Tibial artery (tissue), 4 donors: ENCODE measurements at regions not wholly inside any gene's neighbourhood (a gene's known extent, or its start where the extent isn't known, plus 50 kb on each side); places are given as distances from the start of the nearest gene placed in this dataset.

ENCODE experiments used
- DNase-seq, 2 donors: peaks; one replicate each; pipeline ENCODE4 v3.0.0-alpha.2; 2019
- H3K27ac ChIP-seq, 2 donors: fragments of 200-600 bp; sonication (generic) in 1 of 2; 1 replicate in 1 of 2; 2 replicates in 1 of 2; pipeline ENCODE4 v1.5.1; 2018 to 2019; ENCODE audit warnings: mild to moderate bottlenecking in 1 of 2
- H3K27me3 ChIP-seq, 2 donors: fragments of 200-600 bp; sonication (generic) in 1 of 2; one replicate each; pipeline versions ENCODE4 v1.5.1 to v1.6.0; 2016 to 2019
- H3K36me3 ChIP-seq, 3 donors: fragments of 200-600 bp; sonication (generic) in 2 of 3; one replicate each; pipeline ENCODE4 v1.5.1; 2016 to 2019; ENCODE audit warnings: mild to moderate bottlenecking in 2 of 3
- H3K4me1 ChIP-seq, 4 donors: fragments of 200-600 bp; sonication (generic) in 2 of 4; 1 replicate in 3 of 4; 2 replicates in 1 of 4; pipeline ENCODE4 v1.5.1; 2016 to 2019
- H3K4me3 ChIP-seq, 2 donors: fragments of 200-600 bp; sonication (generic) in 1 of 2; 1 replicate in 1 of 2; 2 replicates in 1 of 2; pipeline ENCODE4 v1.5.1; 2018 to 2019; ENCODE audit warnings: mild to moderate bottlenecking in 2 of 2
- H3K9me3 ChIP-seq, 3 donors: fragments of 200-600 bp; sonication (generic) in 1 of 3; one replicate each; pipeline ENCODE4 v1.5.1; 2016 to 2019
- intact Hi-C: fragments of 100-400 bp; cut with DNase I; formaldehyde crosslinking; loops from one replicate; pipeline ENCODE4 v1.15.0; 2023; ENCODE audit warnings: low total_unique reads
- TF ChIP-seq, protein P1 (sequence below), 2 experiments: fragments of 200-600 bp in 1 of 2; fragments of 450-650 bp in 1 of 2; IDR thresholded peaks; one replicate each; pipeline ENCODE4 v1.5.1; 2017 to 2019; ENCODE audit warnings: antibody characterized with exemption in 2 of 2, mild to moderate bottlenecking in 1 of 2, moderate library complexity in 1 of 2

DNA sequence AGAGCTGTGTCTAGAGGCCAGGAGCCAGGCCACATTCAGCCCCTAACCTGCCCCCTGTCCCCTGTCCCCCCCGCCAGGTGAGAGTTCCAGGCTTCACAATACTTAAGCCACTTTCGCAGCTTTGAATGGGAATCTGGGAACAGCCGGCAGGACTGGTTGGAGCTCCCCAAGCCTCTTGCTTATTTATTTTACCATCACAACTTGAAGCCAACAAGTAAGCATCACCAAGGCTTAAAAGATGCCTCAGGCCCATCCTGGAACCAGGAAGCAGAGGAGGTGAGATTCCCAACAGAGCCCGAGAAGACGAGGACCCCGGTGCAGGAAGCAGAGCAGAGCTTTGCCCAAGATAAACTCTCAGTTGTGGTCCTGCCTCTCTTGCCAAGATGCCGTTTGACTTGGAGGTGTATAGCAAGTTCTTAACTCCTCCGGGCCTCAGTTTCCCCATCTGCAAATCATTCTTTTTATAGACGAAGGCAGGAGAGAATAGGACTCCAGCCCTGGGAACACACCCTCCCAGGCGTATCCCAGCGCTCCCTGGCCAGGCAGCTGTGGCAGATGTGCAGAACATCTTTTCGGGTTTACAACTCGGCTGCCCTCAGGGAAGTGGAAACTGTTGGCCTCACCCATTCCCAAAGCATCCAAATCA lies 66.8 kb upstream of the SLC25A33 start:
- H3K4me1 ChIP-seq = peaks cover 0 to 10% (median 0%) of the 10 kb centered on the region in 4 donors
- no peaks in the 10 kb centered on the region for H3K36me3 ChIP-seq
- TF ChIP-seq, protein P1, sequence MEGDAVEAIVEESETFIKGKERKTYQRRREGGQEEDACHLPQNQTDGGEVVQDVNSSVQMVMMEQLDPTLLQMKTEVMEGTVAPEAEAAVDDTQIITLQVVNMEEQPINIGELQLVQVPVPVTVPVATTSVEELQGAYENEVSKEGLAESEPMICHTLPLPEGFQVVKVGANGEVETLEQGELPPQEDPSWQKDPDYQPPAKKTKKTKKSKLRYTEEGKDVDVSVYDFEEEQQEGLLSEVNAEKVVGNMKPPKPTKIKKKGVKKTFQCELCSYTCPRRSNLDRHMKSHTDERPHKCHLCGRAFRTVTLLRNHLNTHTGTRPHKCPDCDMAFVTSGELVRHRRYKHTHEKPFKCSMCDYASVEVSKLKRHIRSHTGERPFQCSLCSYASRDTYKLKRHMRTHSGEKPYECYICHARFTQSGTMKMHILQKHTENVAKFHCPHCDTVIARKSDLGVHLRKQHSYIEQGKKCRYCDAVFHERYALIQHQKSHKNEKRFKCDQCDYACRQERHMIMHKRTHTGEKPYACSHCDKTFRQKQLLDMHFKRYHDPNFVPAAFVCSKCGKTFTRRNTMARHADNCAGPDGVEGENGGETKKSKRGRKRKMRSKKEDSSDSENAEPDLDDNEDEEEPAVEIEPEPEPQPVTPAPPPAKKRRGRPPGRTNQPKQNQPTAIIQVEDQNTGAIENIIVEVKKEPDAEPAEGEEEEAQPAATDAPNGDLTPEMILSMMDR (IDR thresholded peaks at IDR 0.05) = no peak
- peak overlapping the region; percentile 17 to 43 for H3K27ac ChIP-seq
- intact Hi-C loops = no loop called here
- no peak overlapping the region for H3K4me3 ChIP-seq
- no peak for DNase-seq
- H3K9me3 ChIP-seq = no peaks in the 10 kb centered on the region
- peaks cover 0 to 3% of the 10 kb centered on the region in 2 donors for H3K27me3 ChIP-seq

DNA sequence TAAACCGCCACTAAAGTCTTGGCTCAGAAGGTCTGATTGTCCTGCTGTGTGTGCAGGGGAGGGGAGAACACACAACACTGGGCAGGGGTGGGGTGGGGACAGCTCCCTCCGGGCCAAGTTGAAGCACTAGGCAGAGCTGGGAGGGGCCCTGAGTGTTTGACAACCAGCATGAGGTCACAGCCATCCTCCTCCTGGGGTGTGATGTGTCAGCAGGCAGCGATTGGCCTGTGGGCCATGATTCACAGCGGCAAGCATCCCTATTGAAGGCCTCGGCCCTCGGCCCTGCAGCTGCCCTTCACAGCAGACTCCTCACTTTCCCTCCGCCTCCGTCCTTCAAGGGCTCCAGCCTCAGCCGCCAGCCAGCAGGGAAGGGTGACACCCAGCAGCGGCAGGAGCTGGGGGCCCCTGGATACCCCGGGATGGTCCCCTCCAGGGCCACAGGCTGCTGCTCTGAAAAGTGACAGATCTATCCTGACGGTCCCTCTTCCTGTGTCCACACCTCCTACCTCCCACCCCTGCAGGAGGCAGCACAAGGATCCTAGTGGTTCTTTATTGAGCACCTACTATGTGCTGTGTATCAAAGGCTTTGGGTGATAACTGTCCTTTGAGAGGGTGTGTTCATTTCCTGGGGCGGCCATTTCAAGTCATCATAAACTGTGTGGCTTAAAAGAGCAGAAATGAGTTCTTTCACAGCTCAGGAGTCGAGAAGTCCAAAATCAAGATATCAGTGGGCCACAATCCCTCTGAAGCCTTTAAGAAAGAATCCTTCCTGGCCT lies 66.0 kb upstream of the SLC25A33 start:
- Histone ChIP-seq H3K4me1 (peaks cover 0 to 10% (median 0%) of the 10 kb centered on the region in 4 donors), H3K4me3 (no peak overlapping the region), H3K27ac (peak overlapping the region; percentile 17 to 50), H3K9me3 (no peaks in the 10 kb centered on the region), H3K27me3 (no peaks in the 10 kb centered on the region), H3K36me3 (no peaks in the 10 kb centered on the region)
- intact Hi-C loops = no loop called here
- DNase-seq = peak; percentile 85 to 91
- TF ChIP-seq, protein P1 (IDR thresholded peaks at IDR 0.05) = no peak

DNA sequence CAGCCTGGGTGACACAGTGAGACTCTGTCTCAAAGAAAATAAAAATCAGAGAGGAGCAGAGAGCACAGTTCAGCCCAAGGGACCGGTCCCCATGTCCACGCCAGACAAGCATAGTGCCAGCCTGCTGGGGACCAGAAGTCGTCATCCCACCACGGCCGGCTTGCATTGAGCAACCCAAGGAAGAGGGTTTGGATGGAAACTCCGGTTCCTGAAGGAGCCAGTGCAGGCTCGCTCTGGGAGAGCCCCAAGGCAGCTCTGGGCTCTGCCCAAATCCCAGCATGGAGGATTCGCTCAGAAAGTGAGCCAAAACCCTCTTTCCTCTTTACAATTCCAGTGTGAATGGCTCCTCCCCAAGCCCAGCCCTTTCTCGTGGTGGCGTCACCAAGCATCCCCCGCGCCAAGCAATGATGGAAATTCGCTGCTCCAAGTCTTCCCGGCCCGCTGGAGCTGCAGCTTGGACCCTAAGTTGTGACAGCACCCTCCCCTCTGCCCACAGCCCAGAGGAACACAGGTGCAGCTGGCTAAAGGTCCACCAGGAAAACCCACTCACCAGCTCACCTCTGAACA lies 64.1 kb upstream of the SLC25A33 start:
- no peaks in the 10 kb centered on the region for H3K36me3 ChIP-seq
- H3K4me3 ChIP-seq = no peak overlapping the region
- H3K27ac ChIP-seq = no peak overlapping the region
- H3K9me3 ChIP-seq = no peaks in the 10 kb centered on the region
- intact Hi-C loops = no loop called here
- H3K4me1 ChIP-seq = peaks cover 0 to 10% (median 0%) of the 10 kb centered on the region in 4 donors
- TF ChIP-seq, protein P1 (IDR thresholded peaks at IDR 0.05) = no peak
- DNase-seq = no peak
- no peaks in the 10 kb centered on the region for H3K27me3 ChIP-seq

DNA sequence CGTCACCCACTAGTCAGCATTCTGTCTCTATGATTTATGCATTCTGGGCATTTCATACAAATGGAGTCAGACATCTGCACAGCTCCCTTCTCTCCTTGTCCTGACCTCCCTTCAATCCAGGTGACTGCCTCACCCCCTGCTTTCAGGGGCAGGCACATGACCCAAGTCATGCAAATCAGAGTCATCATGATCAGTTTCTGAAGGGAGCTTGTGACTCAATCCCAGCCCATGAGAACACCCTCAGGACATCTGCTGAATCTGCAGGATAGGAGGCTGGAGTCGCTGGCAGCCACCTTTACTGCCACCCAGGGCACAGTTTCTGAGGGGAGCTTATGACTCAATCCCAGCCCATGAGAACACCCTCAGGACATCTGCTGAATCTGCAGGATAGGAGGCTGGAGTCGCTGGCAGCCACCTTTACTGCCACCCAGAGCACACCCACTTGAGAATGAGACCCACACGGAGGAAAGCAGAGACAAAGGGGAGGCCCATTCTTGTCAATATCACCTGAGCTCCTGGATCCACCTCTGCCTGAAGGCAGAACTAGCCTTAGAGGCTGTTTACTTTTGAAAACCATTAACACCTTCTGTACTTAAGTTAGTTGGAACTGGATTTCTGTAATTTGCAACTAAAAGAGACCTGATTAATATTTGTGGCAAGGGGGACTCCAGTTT lies 62.3 kb upstream of the SLC25A33 start:
- TF ChIP-seq, protein P1 (IDR thresholded peaks at IDR 0.05) = no peak
- Histone ChIP-seq H3K9me3 (no peaks in the 10 kb centered on the region), H3K4me3 (no peak overlapping the region), H3K27me3 (no peaks in the 10 kb centered on the region), H3K4me1 (peaks cover 0 to 9% (median 0%) of the 10 kb centered on the region in 4 donors), H3K36me3 (no peaks in the 10 kb centered on the region), H3K27ac (no peak overlapping the region)
- intact Hi-C loops = no loop called here
- no peak for DNase-seq

DNA sequence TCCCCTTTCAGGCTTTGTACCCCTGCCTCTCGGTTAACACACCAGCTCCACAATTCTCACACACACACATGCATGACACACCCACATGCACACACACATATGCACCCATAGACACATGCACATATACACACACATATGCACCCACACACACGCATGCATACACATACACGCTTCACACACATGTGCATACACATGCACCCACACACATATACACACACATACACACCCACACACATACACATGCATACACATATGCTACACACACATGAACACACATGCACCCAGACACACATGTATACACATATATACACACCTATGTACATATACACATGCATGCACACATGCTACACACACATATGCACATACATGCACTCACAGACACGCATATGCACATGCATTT lies 61.7 kb upstream of the SLC25A33 start:
- no peak for DNase-seq
- H3K9me3 ChIP-seq = no peaks in the 10 kb centered on the region
- H3K4me3 ChIP-seq = no peak overlapping the region
- H3K27ac ChIP-seq = no peak overlapping the region
- peaks cover 0 to 6% (median 0%) of the 10 kb centered on the region in 4 donors for H3K4me1 ChIP-seq
- intact Hi-C loops = no loop called here
- H3K27me3 ChIP-seq = no peaks in the 10 kb centered on the region
- H3K36me3 ChIP-seq = no peaks in the 10 kb centered on the region
- TF ChIP-seq, protein P1 (IDR thresholded peaks at IDR 0.05) = no peak
